ENCODE measurements at regions not wholly inside any gene's neighbourhood (a gene's known extent, or its start where the extent isn't known, plus 50 kb on each side); places are given as distances from the start of the nearest gene placed in this dataset.

GRCh38 chr13:61294467-61295191 is 121.0 kb downstream of the PCDH20 start:
- Histone ChIP-seq H4K20me1 (ENCODE audit: control insufficient read depth, insufficient read depth) (no peaks in the 10 kb centered on the region), H3K36me3 (ENCODE audit: control insufficient read depth in 2 of 2, insufficient read depth in 2 of 2, low read length in 1 of 2) (no peaks in the 10 kb centered on the region), H3K4me2 (ENCODE audit: control insufficient read depth, insufficient read depth) (no peak overlapping the region), H3K9ac (ENCODE audit: control insufficient read depth, insufficient read depth, low read length) (no peak overlapping the region), H3K4me1 (ENCODE audit: control insufficient read depth, insufficient read depth, low read length) (no peaks in the 10 kb centered on the region), H2AFZ (ENCODE audit: control insufficient read depth, low read depth, low read length) (no peak overlapping the region), H3K27ac (ENCODE audit: control insufficient read depth, insufficient read depth) (no peak overlapping the region), H3K27me3 (replicated peaks in 1 of 2; ENCODE audit: control insufficient read depth in 2 of 2, insufficient read depth in 2 of 2, low read length in 1 of 2) (no peaks in the 10 kb centered on the region), H3K9me3 (replicated peaks; ENCODE audit: control insufficient read depth, insufficient read depth, low read length) (no peaks in the 10 kb centered on the region), H3K79me2 (ENCODE audit: control insufficient read depth, insufficient read depth, low read length) (no peaks in the 10 kb centered on the region), H3K4me3 (no peak overlapping the region)
- CTCF ChIA-PET, result no interaction called here
- 0% methylated on average over 2 of the region's 2 CpGs for WGBS (ENCODE audit: insufficient coverage, insufficient replicate concordance, low lambda C conversion rate, missing lambda C conversion rate)
- BruUV-seq (replicated peaks), result no TSS peak
- intact Hi-C loops (cut with micrococcal nuclease; ENCODE audit: unreplicated experiment), result no loop called here
- DNase-seq (ENCODE audit: low read depth, low spot score) (no peak), ATAC-seq (no peak), FAIRE-seq (no peak)
- TF ChIP-seq, protein P1, sequence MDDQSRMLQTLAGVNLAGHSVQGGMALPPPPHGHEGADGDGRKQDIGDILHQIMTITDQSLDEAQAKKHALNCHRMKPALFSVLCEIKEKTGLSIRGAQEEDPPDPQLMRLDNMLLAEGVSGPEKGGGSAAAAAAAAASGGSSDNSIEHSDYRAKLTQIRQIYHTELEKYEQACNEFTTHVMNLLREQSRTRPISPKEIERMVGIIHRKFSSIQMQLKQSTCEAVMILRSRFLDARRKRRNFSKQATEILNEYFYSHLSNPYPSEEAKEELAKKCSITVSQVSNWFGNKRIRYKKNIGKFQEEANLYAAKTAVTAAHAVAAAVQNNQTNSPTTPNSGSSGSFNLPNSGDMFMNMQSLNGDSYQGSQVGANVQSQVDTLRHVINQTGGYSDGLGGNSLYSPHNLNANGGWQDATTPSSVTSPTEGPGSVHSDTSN (IDR thresholded peaks at IDR 0.05; ENCODE audit: insufficient replicate concordance, low read depth, low read length), result no peak
- no peak for TF ChIP-seq RB1 (IDR thresholded peaks at IDR 0.05; ENCODE audit: borderline replicate concordance)
- no peak for TF ChIP-seq REST (IDR thresholded peaks at IDR 0.05; ENCODE audit: low read depth, low read length)
- no peak for TF ChIP-seq TAF1 (IDR thresholded peaks at IDR 0.05; ENCODE audit: borderline replicate concordance, low read depth, low read length)
- no peak for TF ChIP-seq ELK1 (IDR thresholded peaks at IDR 0.05; ENCODE audit: low read depth, low read length)
- RAD21 ChIA-PET (ENCODE audit: unreplicated experiment), result no interaction called here
- in situ Hi-C loops (cut with MboI), result no loop called here
- SMC1A ChIA-PET (ENCODE audit: uncharacterized antibody, unreplicated experiment), result no interaction called here
- POLR2A ChIA-PET, result no interaction called here

Measured in GM12878 (cell line).